Mesenchymal stem cell (in vitro differentiated cells and primary cell): ENCODE measurements at regions not wholly inside any gene's neighbourhood (a gene's known extent, or its start where the extent isn't known, plus 50 kb on each side); places are given as distances from the start of the nearest gene placed in this dataset.

ENCODE experiments used
- DNase-seq: peaks from one replicate; pipeline ENCODE4 v3.0.0-alpha.2; 2013
- H2AFZ ChIP-seq: one replicate; pipeline ENCODE4 v1.6.1; 2013; ENCODE audit warnings: low read depth, mild to moderate bottlenecking, control low read depth, inconsistent platforms, low read length, moderate library complexity
- H2AK5ac ChIP-seq: 2 replicates; pipeline ENCODE4 v1.6.1; 2013; ENCODE audit warnings: low read length, moderate library complexity, mild to moderate bottlenecking, inconsistent platforms; ENCODE audit not compliant: severe bottlenecking
- H2BK120ac ChIP-seq: one replicate; pipeline ENCODE4 v1.6.1; 2013; ENCODE audit warnings: low read depth, mild to moderate bottlenecking, inconsistent platforms, low read length, moderate library complexity
- H2BK12ac ChIP-seq, 2 experiments: one replicate each; pipeline ENCODE4 v1.6.1; 2013; ENCODE audit warnings: inconsistent platforms in 2 of 2, low read length in 2 of 2, mild to moderate bottlenecking in 2 of 2, moderate library complexity in 2 of 2, control low read depth in 1 of 2
- H2BK15ac ChIP-seq: one replicate; pipeline ENCODE4 v1.6.1; 2013; ENCODE audit warnings: mild to moderate bottlenecking, low read depth, inconsistent platforms; ENCODE audit not compliant: poor library complexity, severe bottlenecking
- H2BK5ac ChIP-seq: 2 replicates; pipeline ENCODE4 v1.6.1; 2013; ENCODE audit warnings: low read depth, mild to moderate bottlenecking, low read length, control low read depth, inconsistent platforms; ENCODE audit not compliant: poor library complexity, severe bottlenecking
- H3K14ac ChIP-seq, 2 experiments: one replicate each; pipeline ENCODE4 v1.6.1; 2013; ENCODE audit warnings: inconsistent platforms in 2 of 2, low read length in 2 of 2, control low read depth in 1 of 2, mild to moderate bottlenecking in 1 of 2, moderate library complexity in 1 of 2
- H3K18ac ChIP-seq, 2 experiments: one replicate each; pipeline ENCODE4 v1.6.1; 2013; ENCODE audit warnings: inconsistent platforms in 2 of 2, low read length in 2 of 2, control low read depth in 1 of 2, low read depth in 1 of 2, mild to moderate bottlenecking in 1 of 2
- H3K23ac ChIP-seq, 2 experiments: one replicate each; pipeline ENCODE4 v1.6.1; 2013; ENCODE audit warnings: inconsistent platforms in 2 of 2, low read length in 2 of 2, mild to moderate bottlenecking in 2 of 2, moderate library complexity in 2 of 2, control low read depth in 1 of 2
- H3K27ac ChIP-seq: 2 replicates; pipeline ENCODE4 v1.5.1; 2013; ENCODE audit warnings: mild to moderate bottlenecking, moderate library complexity, low read length, control low read depth, inconsistent platforms; ENCODE audit not compliant: poor library complexity, severe bottlenecking
- H3K27me3 ChIP-seq, 2 experiments: 2 replicates each; pipeline versions ENCODE4 v1.6.1 to v1.7.0; 2013; ENCODE audit warnings: low read length in 2 of 2, mild to moderate bottlenecking in 2 of 2, moderate library complexity in 2 of 2, control low read depth in 1 of 2, inconsistent platforms in 1 of 2; ENCODE audit not compliant: control insufficient read depth in 1 of 2, insufficient read depth in 1 of 2
- H3K36me3 ChIP-seq, 2 experiments: 2 replicates each; pipeline versions ENCODE4 v1.6.1 to v1.7.0; 2013; ENCODE audit warnings: low read length in 2 of 2, control low read depth in 1 of 2, inconsistent platforms in 1 of 2, low read depth in 1 of 2, mild to moderate bottlenecking in 1 of 2; ENCODE audit not compliant: insufficient read depth in 2 of 2, control insufficient read depth in 1 of 2
- H3K4ac ChIP-seq, 2 experiments: one replicate each; pipeline ENCODE4 v1.6.1; 2013; ENCODE audit warnings: inconsistent platforms in 2 of 2, low read length in 2 of 2, mild to moderate bottlenecking in 2 of 2, moderate library complexity in 2 of 2, control low read depth in 1 of 2, low read depth in 1 of 2
- H3K4me1 ChIP-seq: 2 replicates; pipeline ENCODE4 v1.6.1; 2013; ENCODE audit warnings: low read depth, low read length, control low read depth; ENCODE audit not compliant: control insufficient read depth, insufficient read depth
- H3K4me2 ChIP-seq: 2 replicates; pipeline ENCODE4 v1.6.1; 2013; ENCODE audit warnings: low read length, mild to moderate bottlenecking, inconsistent platforms; ENCODE audit not compliant: poor library complexity, severe bottlenecking
- H3K4me3 ChIP-seq, 2 experiments: 2 replicates each; pipeline versions ENCODE4 v1.5.1 to v1.7.0; 2013; ENCODE audit warnings: low read length in 2 of 2, mild to moderate bottlenecking in 2 of 2, control low read depth in 1 of 2, low read depth in 1 of 2; ENCODE audit not compliant: insufficient read depth in 1 of 2
- H3K79me1 ChIP-seq: replicated peaks from 2 replicates; pipeline ENCODE4 v1.6.1; 2013; ENCODE audit warnings: mild to moderate bottlenecking, control low read depth, low read length, inconsistent platforms; ENCODE audit not compliant: poor library complexity, severe bottlenecking
- H3K9ac ChIP-seq: 2 replicates; pipeline ENCODE4 v1.7.0; 2013; ENCODE audit warnings: mild to moderate bottlenecking, low read length, moderate library complexity
- H3K9me3 ChIP-seq: 2 replicates; pipeline ENCODE4 v1.7.0; 2013; ENCODE audit warnings: mild to moderate bottlenecking, low read length; ENCODE audit not compliant: control insufficient read depth
- H4K8ac ChIP-seq: one replicate; pipeline ENCODE4 v1.6.1; 2013; ENCODE audit warnings: inconsistent platforms, mild to moderate bottlenecking, low read length, moderate library complexity
- H4K91ac ChIP-seq: one replicate; pipeline ENCODE4 v1.6.1; 2013; ENCODE audit warnings: mild to moderate bottlenecking, low read length, inconsistent platforms
- WGBS: methylation state at CpG from one replicate; pipeline ENCODE4 v1.1.7; 2013; ENCODE audit warnings: mixed read lengths; 5-methylcytosine and 5-hydroxymethylcytosine counted together

DNA sequence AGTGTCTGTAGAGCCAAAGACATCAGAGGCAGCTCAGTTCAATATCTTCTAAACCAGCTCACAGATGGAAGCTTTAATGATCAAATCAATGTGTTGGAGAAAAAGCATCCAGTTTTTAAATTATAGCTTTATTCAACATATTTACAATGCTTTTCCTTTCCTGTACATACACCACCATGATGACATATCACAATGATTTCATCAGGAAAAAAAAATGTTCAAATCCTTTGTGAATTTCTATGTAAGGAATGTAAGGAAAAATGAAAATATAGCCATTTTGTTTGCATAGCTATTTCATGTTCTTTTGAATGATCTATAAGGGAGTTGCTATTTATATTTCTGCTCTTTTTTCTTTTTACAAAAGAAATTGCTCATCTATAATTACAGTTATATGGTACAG, 134.7 kb upstream of the CDH20 start:
- no peak overlapping the region for H3K9ac ChIP-seq
- H3K4me2 ChIP-seq: no peak overlapping the region
- no peak overlapping the region for H4K8ac ChIP-seq
- H4K91ac ChIP-seq: no peak overlapping the region
- no peak overlapping the region for H3K23ac ChIP-seq
- no peak overlapping the region for H3K4ac ChIP-seq
- H3K14ac ChIP-seq: no peak overlapping the region
- H2BK15ac ChIP-seq: no peak overlapping the region
- no peaks in the 10 kb centered on the region for H3K4me1 ChIP-seq
- no peak overlapping the region for H2BK12ac ChIP-seq
- no peak overlapping the region for H3K18ac ChIP-seq
- no peaks in the 10 kb centered on the region for H3K79me1 ChIP-seq
- no peaks in the 10 kb centered on the region for H3K36me3 ChIP-seq
- no peak overlapping the region for H3K4me3 ChIP-seq
- no peak overlapping the region for H2AFZ ChIP-seq
- no peak overlapping the region for H2BK120ac ChIP-seq
- H3K27me3 ChIP-seq: no peaks in the 10 kb centered on the region
- H3K9me3 ChIP-seq: no peaks in the 10 kb centered on the region
- no peak overlapping the region for H3K27ac ChIP-seq
- H2AK5ac ChIP-seq: no peak overlapping the region
- no peak overlapping the region for H2BK5ac ChIP-seq
- no peak for DNase-seq

DNA sequence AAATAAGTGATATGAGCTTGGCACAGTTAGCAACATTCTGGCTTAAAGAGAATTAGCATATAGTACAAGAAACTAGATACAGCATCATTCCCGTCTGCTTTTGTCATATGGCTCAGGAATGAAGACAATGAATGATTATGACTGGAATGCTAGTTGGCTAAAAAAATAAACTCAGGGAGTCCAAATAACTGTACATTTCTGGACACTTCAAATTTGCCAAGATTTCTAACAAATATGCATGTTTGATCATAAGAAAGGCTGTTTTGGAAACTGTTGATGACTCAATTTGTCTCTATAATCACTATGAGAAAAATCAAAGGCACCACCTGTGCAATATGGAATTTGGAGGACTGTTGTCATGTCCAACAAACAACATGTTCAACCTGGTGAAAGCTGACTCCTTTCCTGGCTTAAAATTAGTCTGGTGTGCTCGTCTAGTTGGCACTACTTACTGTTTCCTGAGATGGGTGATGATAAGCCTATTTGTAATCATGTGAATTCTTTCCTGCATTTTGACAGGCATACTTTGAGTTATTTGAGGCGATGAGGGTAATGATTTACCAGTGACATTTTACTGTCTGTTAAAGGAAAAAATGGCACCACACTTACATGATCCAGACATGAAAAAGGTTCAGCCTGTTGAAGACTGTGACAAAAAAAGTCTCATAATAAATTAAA, 133.9 kb upstream of the CDH20 start:
- H3K79me1 ChIP-seq: no peaks in the 10 kb centered on the region
- H2AFZ ChIP-seq: no peak overlapping the region
- no peak overlapping the region for H3K4ac ChIP-seq
- H3K4me3 ChIP-seq: no peak overlapping the region
- no peak overlapping the region for H2BK5ac ChIP-seq
- H3K27me3 ChIP-seq: no peaks in the 10 kb centered on the region
- H3K27ac ChIP-seq: peak overlapping the region; percentile 17
- no peak for DNase-seq
- H3K18ac ChIP-seq: no peak overlapping the region
- H3K4me2 ChIP-seq: no peak overlapping the region
- H3K36me3 ChIP-seq: no peaks in the 10 kb centered on the region
- H3K9me3 ChIP-seq: no peaks in the 10 kb centered on the region
- no peak overlapping the region for H2BK120ac ChIP-seq
- no peak overlapping the region for H4K91ac ChIP-seq
- H2BK15ac ChIP-seq: no peak overlapping the region
- H3K14ac ChIP-seq: no peak overlapping the region
- no peak overlapping the region for H2BK12ac ChIP-seq
- H3K4me1 ChIP-seq: no peaks in the 10 kb centered on the region
- no peak overlapping the region for H2AK5ac ChIP-seq
- no peak overlapping the region for H3K23ac ChIP-seq
- no peak overlapping the region for H4K8ac ChIP-seq
- WGBS: 45% methylated on average over 2 of the region's 3 CpGs
- H3K9ac ChIP-seq: no peak overlapping the region

DNA sequence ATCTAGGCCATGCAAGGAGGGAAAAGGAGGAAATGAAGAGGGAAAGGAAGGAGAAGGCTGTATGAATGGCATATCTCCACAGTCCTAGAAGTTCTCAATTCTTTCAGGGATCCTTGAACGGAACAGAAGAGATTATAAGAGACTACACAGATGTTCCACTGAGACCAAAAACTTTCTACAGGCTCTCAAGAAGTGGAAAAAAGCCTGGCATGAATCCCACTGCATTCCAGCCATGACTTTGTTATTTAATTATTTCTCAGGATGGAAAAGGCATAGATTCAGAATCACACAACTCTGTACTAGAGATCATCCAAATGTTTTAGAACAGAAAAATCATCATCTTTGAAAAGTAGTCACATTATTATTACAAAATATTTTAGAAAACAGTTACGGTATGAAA, 131.7 kb upstream of the CDH20 start:
- H2BK120ac ChIP-seq: no peak overlapping the region
- H2BK12ac ChIP-seq: no peak overlapping the region
- no peaks in the 10 kb centered on the region for H3K4me1 ChIP-seq
- H4K8ac ChIP-seq: no peak overlapping the region
- H2AFZ ChIP-seq: no peak overlapping the region
- H3K27ac ChIP-seq: no peak overlapping the region
- 0% methylated on average over 1 of the region's 2 CpGs for WGBS
- no peaks in the 10 kb centered on the region for H3K27me3 ChIP-seq
- H3K23ac ChIP-seq: no peak overlapping the region
- no peaks in the 10 kb centered on the region for H3K36me3 ChIP-seq
- H3K79me1 ChIP-seq: no peaks in the 10 kb centered on the region
- no peak overlapping the region for H3K14ac ChIP-seq
- no peak for DNase-seq
- H3K4ac ChIP-seq: no peak overlapping the region
- no peak overlapping the region for H2BK15ac ChIP-seq
- H3K9ac ChIP-seq: no peak overlapping the region
- H2AK5ac ChIP-seq: no peak overlapping the region
- no peak overlapping the region for H2BK5ac ChIP-seq
- H3K18ac ChIP-seq: no peak overlapping the region
- no peak overlapping the region for H3K4me2 ChIP-seq
- H4K91ac ChIP-seq: no peak overlapping the region
- H3K4me3 ChIP-seq: no peak overlapping the region
- no peaks in the 10 kb centered on the region for H3K9me3 ChIP-seq

DNA sequence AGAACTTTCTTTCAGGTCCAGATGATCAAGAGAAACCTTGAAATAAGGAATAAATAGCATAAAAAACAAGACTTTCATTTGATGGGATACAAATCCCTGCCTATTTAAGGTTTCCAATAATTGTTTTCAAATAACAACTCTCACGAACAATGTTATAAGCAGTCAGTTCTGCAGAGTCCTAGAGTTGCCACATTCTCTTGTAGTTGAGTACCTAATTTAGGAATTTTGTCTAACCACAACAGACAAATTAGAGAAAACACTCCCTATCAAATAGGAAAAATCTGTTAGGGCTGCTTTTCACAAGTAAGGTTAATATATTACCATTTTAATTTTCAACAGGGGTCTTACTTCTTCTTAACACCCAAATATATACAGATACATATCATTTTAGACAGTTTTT, 130.1 kb upstream of the CDH20 start:
- H3K27me3 ChIP-seq: no peaks in the 10 kb centered on the region
- no peak overlapping the region for H2BK5ac ChIP-seq
- no peaks in the 10 kb centered on the region for H3K79me1 ChIP-seq
- H3K9ac ChIP-seq: no peak overlapping the region
- no peak overlapping the region for H3K18ac ChIP-seq
- no peak overlapping the region for H3K4ac ChIP-seq
- H3K9me3 ChIP-seq: no peaks in the 10 kb centered on the region
- H2BK12ac ChIP-seq: no peak overlapping the region
- H2BK15ac ChIP-seq: no peak overlapping the region
- H3K14ac ChIP-seq: no peak overlapping the region
- H3K27ac ChIP-seq: no peak overlapping the region
- no peak overlapping the region for H3K23ac ChIP-seq
- no peak overlapping the region for H2BK120ac ChIP-seq
- H4K8ac ChIP-seq: no peak overlapping the region
- H4K91ac ChIP-seq: no peak overlapping the region
- no peak overlapping the region for H3K4me3 ChIP-seq
- no peaks in the 10 kb centered on the region for H3K4me1 ChIP-seq
- WGBS: no CpG with 5 or more reads among the region's 1 CpG
- H2AK5ac ChIP-seq: no peak overlapping the region
- DNase-seq: peak; percentile 2
- H3K36me3 ChIP-seq: no peaks in the 10 kb centered on the region
- H2AFZ ChIP-seq: no peak overlapping the region
- no peak overlapping the region for H3K4me2 ChIP-seq
